OCI-LY3 (cell line): ENCODE measurements at regions not wholly inside any gene's neighbourhood (a gene's known extent, or its start where the extent isn't known, plus 50 kb on each side); places are given as distances from the start of the nearest gene placed in this dataset.

Experiments used
- CTCF ChIP-seq: fragments of 200-600, 300-600 bp; sonication (generic); IDR thresholded peaks from 2 replicates; pipeline ENCODE4 v1.5.1; 2014; ENCODE audit warnings: antibody characterized with exemption, low read length, low read depth
- EZH2phosphoT487 ChIP-seq: fragments of 200-600 bp; shearing (Covaris generic); IDR thresholded peaks from 2 replicates; pipeline ENCODE4 v1.6.1; 2018; ENCODE audit warnings: antibody characterized with exemption, mixed run types, low read depth

- TF ChIP-seq CTCF (no peak), EZH2phosphoT487 (no peak)
These were observed 53.9 kb upstream of the DDR1 start for GRCh38 chr6:30830438-30830837.
